ENCODE measurements at regions not wholly inside any gene's neighbourhood (a gene's known extent, or its start where the extent isn't known, plus 50 kb on each side); places are given as distances from the start of the nearest gene placed in this dataset.

DNA sequence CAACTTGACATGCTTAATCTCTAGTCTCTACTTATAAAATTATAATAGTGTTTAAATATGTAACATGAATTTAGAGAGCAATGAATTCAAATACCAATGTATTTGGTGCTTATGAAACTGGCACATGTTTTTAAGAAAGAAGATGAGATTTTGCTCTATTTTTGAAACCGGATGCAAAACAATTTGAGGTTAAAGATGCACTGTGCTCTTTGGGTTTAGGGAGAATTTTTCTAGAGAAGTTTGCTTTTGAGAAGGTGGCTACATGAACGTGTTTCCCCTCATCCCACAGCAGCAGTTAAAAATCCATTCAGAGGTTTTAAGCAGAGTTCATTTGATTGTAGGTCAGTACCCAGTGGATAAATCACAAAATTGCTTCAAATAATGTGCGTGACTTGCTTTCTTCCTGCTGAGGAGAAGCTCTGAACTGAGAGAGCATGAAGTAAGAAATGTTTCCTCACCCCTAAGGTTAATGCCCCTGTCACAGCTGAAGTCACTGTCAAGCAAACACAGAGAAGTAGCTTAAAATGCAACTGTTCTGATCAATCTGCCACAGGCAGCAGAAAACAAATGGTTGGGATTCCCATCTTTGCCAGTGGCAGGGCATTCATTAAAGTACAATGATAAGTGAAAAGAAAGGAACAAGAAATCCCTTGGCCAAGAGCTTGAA is 241.9 kb upstream of the SYT1 start:
- Histone ChIP-seq H3K4me1 (no peaks in the 10 kb centered on the region), H3K36me3 (replicated peaks) (no peaks in the 10 kb centered on the region), H3K27me3 (ENCODE audit: low read depth) (no peaks in the 10 kb centered on the region), H3K9me3 (no peaks in the 10 kb centered on the region), H3K4me3 (no peak overlapping the region)
- in situ Hi-C loops (cut with MboI; ENCODE audit: low sequenced_read_pairs) = no loop called here
- DNase-seq (ENCODE audit: low spot score in 2 of 2) = no peak

DNA sequence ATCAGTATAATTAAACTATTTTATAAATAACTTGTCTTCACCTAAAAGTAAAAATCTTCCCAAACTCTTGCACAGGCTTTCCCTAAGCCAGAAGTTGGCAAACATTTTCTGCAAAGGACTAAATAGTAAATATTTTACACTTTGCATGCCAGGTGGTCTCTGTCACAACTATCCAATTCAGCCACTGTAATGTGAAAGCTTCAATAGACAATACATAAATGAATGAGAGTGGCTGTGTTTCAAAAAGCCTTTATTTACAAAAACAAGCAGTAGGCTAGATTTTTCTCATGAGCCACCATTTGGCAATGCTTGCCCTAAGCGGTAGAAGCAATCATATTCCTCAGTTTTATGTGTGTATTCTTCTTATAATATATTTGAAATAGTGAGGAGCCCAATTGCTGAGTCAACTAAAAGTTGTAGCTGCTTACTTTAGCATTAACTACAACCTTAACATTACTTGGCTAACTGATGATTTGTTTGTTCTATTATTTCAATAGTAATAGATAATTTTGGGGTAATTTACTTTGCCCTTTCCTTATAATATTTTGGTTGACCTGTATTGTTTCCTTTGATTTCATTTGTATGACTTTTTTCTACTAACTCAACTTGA is 236.0 kb upstream of the SYT1 start:
- Histone ChIP-seq H3K36me3 (replicated peaks) (no peaks in the 10 kb centered on the region), H3K9me3 (no peaks in the 10 kb centered on the region), H3K4me3 (no peak overlapping the region), H3K4me1 (peaks cover 2% of the 10 kb centered on the region; the same call in 1 of the 2 replicates), H3K27me3 (ENCODE audit: low read depth) (no peaks in the 10 kb centered on the region)
- in situ Hi-C loops (cut with MboI; ENCODE audit: low sequenced_read_pairs) = no loop called here
- no peak for DNase-seq (ENCODE audit: low spot score in 2 of 2)

DNA sequence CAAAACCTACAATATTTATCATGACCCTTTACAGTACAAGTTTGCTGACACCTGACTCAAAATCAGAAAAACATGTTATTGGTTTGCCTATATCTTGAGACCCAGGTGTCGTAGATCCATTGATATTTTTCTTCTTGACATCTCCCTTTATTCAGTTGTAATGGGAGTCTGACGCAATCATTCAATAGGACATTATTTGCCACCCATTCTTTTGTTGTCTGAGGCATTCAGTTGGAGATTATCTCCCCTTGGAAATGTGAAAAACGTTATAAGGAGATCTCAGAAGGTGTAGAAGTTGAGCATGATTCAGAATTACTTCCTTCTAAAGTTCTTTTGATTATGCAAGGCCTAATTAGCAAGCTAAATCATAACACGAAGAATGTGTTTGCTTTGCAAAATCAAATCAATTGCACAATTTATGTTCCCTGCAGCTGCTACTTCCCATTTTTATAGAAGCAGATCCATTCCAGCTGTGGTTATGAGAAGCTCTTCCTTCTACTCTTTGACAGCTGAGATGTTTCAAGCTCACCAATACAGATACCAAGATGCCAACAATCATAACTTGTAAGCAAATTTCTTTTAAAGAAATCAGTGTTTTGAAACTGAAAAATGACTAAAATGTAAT is 228.2 kb upstream of the SYT1 start:
- no peaks in the 10 kb centered on the region for H3K9me3 ChIP-seq
- no peak overlapping the region for H3K4me3 ChIP-seq
- in situ Hi-C loops (cut with MboI; ENCODE audit: low sequenced_read_pairs) = no loop called here
- H3K4me1 ChIP-seq = peaks cover 41% of the 10 kb centered on the region
- no peaks in the 10 kb centered on the region for H3K27me3 ChIP-seq (ENCODE audit: low read depth)
- H3K36me3 ChIP-seq (replicated peaks) = no peaks in the 10 kb centered on the region
- DNase-seq (ENCODE audit: low spot score in 2 of 2) = peak; percentile 22 to 96

DNA sequence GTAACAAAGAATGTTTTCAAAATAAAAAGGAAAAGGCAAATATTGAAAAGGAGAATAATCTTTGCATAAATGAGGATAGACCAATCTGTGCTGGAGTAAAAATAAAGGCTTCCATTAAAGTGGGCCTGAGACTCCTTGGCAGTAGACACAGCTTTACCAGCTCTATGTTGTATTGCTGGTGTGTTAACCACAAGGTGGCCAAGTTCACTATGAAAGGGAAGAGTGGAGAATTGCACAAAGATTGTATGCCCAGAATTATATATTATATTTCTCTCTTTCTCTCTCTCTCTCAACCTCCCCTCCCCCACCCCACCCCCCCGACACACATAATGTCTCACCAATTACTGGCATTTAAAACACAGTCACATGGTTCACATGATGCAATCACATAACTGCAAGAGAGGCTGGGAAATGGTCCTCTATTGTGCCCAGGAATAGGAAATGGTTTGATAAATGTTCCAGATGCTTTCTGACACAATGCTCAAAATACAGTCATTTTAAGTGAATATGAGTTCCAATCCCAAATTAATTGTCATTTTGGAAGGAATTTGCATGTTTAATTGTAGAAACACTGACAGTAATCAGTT is 222.6 kb upstream of the SYT1 start:
- Histone ChIP-seq H3K4me3 (no peak overlapping the region), H3K27me3 (ENCODE audit: low read depth) (no peaks in the 10 kb centered on the region), H3K9me3 (no peaks in the 10 kb centered on the region), H3K36me3 (replicated peaks) (no peaks in the 10 kb centered on the region; the same call in 1 of the 2 replicates), H3K4me1 (peaks cover 28% of the 10 kb centered on the region)
- DNase-seq (ENCODE audit: low spot score in 2 of 2) = no peak
- in situ Hi-C loops (cut with MboI; ENCODE audit: low sequenced_read_pairs) = no loop called here

DNA sequence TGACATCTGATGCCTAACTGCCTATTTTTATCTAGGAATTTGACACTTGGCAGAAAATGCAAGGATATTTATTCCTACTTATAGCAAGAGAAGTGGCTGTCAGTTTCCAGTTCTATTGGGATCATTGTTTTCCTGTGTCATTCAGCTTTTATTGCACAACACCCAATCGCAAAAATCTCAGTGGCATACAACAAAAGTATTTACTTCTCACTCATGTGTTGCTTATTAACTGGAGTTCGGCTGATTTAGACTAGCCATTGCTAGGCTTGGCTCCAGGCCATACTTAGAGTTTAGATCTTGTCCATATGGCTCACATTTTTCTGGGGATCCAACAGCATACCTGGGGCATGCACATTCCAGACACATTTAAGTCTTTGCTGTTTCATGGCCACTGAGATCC is 218.6 kb upstream of the SYT1 start:
- Histone ChIP-seq H3K4me1 (0 out of 2 replicates have a peak, but pooled peaks cover 5% of the 10 kb centered on the region), H3K36me3 (replicated peaks) (no peaks in the 10 kb centered on the region; the same call in 1 of the 2 replicates), H3K27me3 (ENCODE audit: low read depth) (no peaks in the 10 kb centered on the region), H3K9me3 (no peaks in the 10 kb centered on the region), H3K4me3 (no peak overlapping the region)
- in situ Hi-C loops (cut with MboI; ENCODE audit: low sequenced_read_pairs) = no loop called here
- no peak for DNase-seq (ENCODE audit: low spot score in 2 of 2)

DNA sequence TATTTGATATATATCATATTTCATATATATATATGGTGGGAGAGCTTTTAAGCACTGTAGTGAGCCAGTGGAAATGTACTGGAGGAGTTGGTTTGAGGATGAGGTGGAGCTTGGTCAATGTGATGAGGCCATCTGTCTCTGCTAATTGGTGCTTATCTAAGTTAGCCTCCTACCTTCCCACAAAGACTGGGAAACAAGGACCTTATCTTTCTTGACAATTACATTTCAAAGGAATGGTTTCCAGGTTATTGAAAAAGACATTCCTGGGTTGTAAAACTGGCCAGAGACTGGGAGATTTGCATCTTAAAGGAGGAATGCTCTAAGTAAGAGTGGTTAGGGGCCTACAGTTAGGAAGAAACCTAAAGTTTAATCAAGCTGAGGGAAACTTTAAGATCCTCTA is 212.8 kb upstream of the SYT1 start:
- H3K27me3 ChIP-seq (ENCODE audit: low read depth) = no peaks in the 10 kb centered on the region
- in situ Hi-C loops (cut with MboI; ENCODE audit: low sequenced_read_pairs) = no loop called here
- DNase-seq (ENCODE audit: low spot score in 2 of 2) = peak; percentile 21 to 64
- H3K4me1 ChIP-seq = peaks cover 8% of the 10 kb centered on the region
- no peaks in the 10 kb centered on the region for H3K9me3 ChIP-seq
- no peaks in the 10 kb centered on the region for H3K36me3 ChIP-seq (replicated peaks)
- no peak overlapping the region for H3K4me3 ChIP-seq

DNA sequence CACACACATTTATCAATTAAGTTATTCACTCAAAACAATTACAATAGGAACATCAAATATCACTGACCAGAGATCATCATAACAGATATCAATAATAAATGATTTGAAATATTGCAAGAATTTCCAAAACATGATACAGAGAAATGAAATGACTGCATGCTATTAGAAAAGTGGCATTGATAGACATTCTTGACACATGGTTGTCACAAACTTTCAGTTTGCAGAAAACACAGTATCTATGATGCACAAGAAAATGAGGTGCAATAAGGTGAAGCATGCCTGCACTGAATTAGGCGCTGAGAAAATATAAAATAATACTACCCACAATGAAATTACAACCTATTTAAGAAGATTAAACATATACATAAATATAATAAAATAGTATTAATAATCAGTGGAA is 198.0 kb upstream of the SYT1 start:
- H3K36me3 ChIP-seq (replicated peaks) = no peaks in the 10 kb centered on the region
- H3K27me3 ChIP-seq (ENCODE audit: low read depth) = no peaks in the 10 kb centered on the region
- no peaks in the 10 kb centered on the region for H3K9me3 ChIP-seq
- in situ Hi-C loops (cut with MboI; ENCODE audit: low sequenced_read_pairs) = no loop called here
- DNase-seq (ENCODE audit: low spot score in 2 of 2) = no peak
- no peak overlapping the region for H3K4me3 ChIP-seq
- peaks cover 7% of the 10 kb centered on the region for H3K4me1 ChIP-seq

DNA sequence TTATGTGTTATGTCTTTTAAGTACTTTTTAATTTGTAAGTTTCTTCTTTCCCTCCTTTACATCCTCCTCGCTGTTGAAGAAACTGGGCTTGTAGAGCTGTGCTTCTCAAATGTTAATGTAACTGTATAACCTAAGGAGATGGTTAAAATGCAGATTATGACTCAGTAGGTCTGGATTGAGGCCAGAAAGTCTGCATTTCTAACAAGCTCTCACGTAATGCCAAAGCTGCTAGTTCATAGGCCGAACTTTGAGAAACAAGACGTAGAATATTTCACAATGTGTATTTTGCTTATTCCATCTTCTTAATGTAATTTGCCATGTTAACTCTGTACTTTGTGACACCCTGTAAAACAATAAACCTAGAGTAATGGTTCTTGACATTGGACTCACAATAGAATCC is 193.3 kb upstream of the SYT1 start:
- Histone ChIP-seq H3K27me3 (ENCODE audit: low read depth) (no peaks in the 10 kb centered on the region), H3K36me3 (replicated peaks) (no peaks in the 10 kb centered on the region), H3K4me1 (peaks cover 23% of the 10 kb centered on the region), H3K9me3 (no peaks in the 10 kb centered on the region), H3K4me3 (no peak overlapping the region)
- peak; percentile 47 to 70 for DNase-seq (ENCODE audit: low spot score in 2 of 2)
- in situ Hi-C loops (cut with MboI; ENCODE audit: low sequenced_read_pairs) = no loop called here

DNA sequence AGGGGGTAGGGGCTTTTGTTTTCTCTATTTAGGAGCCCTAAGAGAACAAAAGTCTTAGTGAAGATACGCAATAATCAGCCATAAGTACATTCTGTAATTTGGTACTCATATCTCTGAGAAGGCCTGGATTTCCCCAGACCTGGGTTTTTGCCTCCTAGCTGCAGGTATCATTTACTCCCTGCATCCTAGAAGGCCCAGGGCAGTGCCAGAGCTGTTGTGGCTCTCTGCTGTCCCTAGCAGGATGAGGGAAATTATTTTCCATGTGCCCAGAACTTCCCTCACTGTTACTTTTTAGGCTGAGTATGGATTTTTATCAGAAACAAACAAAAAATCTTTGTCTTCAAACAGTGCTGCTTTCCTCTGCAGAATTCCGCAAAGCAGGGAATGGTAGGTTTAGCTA is 192.5 kb upstream of the SYT1 start:
- DNase-seq (ENCODE audit: low spot score in 2 of 2) = peak in 1 of 2 experiments; percentile 17
- H3K27me3 ChIP-seq (ENCODE audit: low read depth) = no peaks in the 10 kb centered on the region
- H3K36me3 ChIP-seq (replicated peaks) = no peaks in the 10 kb centered on the region
- in situ Hi-C loops (cut with MboI; ENCODE audit: low sequenced_read_pairs) = no loop called here
- no peak overlapping the region for H3K4me3 ChIP-seq
- H3K9me3 ChIP-seq = no peaks in the 10 kb centered on the region
- H3K4me1 ChIP-seq = peaks cover 23% of the 10 kb centered on the region

DNA sequence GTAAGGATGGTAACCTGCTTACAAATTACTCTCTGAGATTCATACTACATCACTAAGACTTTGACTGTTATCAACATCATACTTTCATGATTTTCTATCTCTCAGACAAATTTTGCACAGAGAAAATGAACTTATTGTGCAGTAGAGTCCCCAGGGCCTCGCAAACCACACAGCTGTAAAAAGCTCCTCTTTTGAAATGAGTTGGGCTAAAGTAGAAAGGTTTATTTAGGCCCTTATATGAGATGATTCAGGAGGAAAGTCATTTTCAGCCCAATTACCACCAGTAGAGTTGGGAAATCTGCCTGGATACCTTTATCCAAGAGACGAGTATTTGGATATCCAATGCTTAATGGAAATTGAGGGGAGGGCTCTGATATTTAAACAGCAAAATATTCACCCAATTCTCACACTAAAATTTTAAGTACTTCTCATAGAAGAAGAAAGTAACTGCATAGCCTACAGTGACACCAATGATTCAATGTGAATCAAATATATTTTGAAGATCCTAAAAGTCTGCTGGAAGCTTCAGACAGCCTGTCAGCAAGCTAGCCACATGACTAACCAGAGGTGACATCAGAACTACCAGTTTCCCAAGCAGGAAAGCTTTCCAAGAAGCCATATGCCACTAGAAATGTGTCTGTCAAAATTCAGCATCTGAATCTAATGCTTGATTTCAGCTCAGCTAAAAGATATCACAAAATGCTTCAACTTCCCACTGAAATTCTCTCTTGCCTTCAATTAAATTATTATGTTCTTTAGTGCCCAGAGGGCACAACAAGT is 190.1 kb upstream of the SYT1 start:
- Histone ChIP-seq H3K9me3 (no peaks in the 10 kb centered on the region), H3K4me1 (peaks cover 23% of the 10 kb centered on the region), H3K4me3 (no peak overlapping the region), H3K36me3 (replicated peaks) (no peaks in the 10 kb centered on the region), H3K27me3 (ENCODE audit: low read depth) (no peaks in the 10 kb centered on the region)
- DNase-seq (ENCODE audit: low spot score in 2 of 2) = peak; percentile 41 to 65
- in situ Hi-C loops (cut with MboI; ENCODE audit: low sequenced_read_pairs) = no loop called here

DNA sequence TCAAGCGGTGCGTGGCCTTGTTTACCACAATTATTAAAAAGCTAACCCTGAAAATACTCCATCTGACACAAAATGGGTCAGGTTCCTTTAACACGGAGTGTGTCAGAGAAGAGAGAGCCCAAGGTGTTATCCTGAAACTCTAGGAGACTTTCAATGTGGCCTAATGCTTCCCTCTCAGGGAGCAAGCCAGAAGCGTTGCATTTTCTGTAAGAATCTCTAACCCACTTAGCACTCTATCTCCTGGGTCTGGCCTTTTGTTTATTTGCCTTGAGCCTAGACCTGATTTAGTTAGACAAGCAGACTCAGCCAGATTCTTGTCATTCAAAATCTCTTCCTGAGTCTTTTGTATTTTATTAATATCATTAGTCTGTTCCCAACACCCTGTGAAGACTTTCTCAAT is 184.0 kb upstream of the SYT1 start:
- H3K4me3 ChIP-seq = no peak overlapping the region
- no peak for DNase-seq (ENCODE audit: low spot score in 2 of 2)
- H3K4me1 ChIP-seq = peaks cover 7% of the 10 kb centered on the region; the same call in 1 of the 2 replicates
- H3K36me3 ChIP-seq (replicated peaks) = no peaks in the 10 kb centered on the region
- no peaks in the 10 kb centered on the region for H3K9me3 ChIP-seq
- no peaks in the 10 kb centered on the region for H3K27me3 ChIP-seq (ENCODE audit: low read depth)
- in situ Hi-C loops (cut with MboI; ENCODE audit: low sequenced_read_pairs) = no loop called here

DNA sequence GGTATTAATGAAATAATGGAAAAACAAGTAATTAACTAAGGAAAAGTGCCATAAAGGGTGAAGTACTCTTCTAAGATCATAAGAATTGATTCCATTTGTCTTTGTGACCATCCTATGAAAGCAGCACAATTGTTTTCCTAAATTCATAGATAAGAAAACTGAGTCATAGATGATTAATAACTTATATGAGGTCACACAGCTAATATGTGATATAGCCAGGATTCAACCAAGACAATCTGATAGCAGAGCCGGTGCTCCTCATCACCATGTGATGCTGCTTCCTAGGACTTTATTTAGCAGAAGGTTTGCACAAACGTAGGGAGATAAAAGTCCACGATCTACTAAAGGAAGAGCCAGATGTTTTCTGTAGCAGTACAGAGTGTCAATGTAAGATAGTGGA is 181.5 kb upstream of the SYT1 start:
- in situ Hi-C loops (cut with MboI; ENCODE audit: low sequenced_read_pairs) = no loop called here
- no peak overlapping the region for H3K4me3 ChIP-seq
- no peaks in the 10 kb centered on the region for H3K36me3 ChIP-seq (replicated peaks)
- peaks cover 7% of the 10 kb centered on the region; the same call in 1 of the 2 replicates for H3K4me1 ChIP-seq
- H3K27me3 ChIP-seq (ENCODE audit: low read depth) = no peaks in the 10 kb centered on the region
- no peak for DNase-seq (ENCODE audit: low spot score in 2 of 2)
- H3K9me3 ChIP-seq = no peaks in the 10 kb centered on the region

DNA sequence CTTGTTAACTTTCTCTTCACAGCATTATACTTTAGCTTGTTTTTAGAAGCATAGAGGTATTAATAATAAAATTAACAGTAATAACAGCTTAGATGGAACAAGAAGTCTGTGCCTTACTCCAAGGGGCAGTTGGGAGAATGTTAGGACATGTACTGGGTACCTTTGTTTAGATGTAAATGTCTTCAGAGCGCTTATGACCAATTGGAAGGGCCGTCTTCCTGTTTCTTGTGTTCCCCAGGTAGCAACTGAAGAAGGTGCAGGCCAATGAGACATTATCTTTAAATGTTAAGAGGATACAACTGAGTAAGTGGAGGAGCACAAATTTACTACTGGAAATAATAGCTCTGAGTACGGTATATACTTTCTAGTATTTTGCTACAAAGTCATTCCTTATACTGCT is 180.9 kb upstream of the SYT1 start:
- H3K4me1 ChIP-seq = peaks cover 7% of the 10 kb centered on the region; the same call in 1 of the 2 replicates
- H3K27me3 ChIP-seq (ENCODE audit: low read depth) = no peaks in the 10 kb centered on the region
- no peak for DNase-seq (ENCODE audit: low spot score in 2 of 2)
- H3K36me3 ChIP-seq (replicated peaks) = no peaks in the 10 kb centered on the region
- in situ Hi-C loops (cut with MboI; ENCODE audit: low sequenced_read_pairs) = no loop called here
- no peaks in the 10 kb centered on the region for H3K9me3 ChIP-seq
- H3K4me3 ChIP-seq = no peak overlapping the region

Data from HAP-1 (cell line).